Smooth muscle cell (in vitro differentiated cells): ENCODE measurements at regions not wholly inside any gene's neighbourhood (a gene's known extent, or its start where the extent isn't known, plus 50 kb on each side); places are given as distances from the start of the nearest gene placed in this dataset.

ENCODE experiments used
- DNase-seq: peaks from one replicate; lab custom pipeline; 2025; ENCODE audit not compliant: unreplicated experiment; lab: John Stamatoyannopoulos, UW
- H2AFZ ChIP-seq: fragments of 200-600 bp; sonication (generic); 2 replicates; pipeline ENCODE4 v1.6.0; 2016; ENCODE audit warnings: antibody characterized with exemption, low read depth, mild to moderate bottlenecking
- H3F3A ChIP-seq: fragments of 200-600 bp; sonication (generic); 2 replicates; pipeline ENCODE4 v1.6.0; 2017; ENCODE audit warnings: antibody characterized with exemption, low read depth
- H3K27ac ChIP-seq: fragments of 200-600 bp; sonication (generic); 2 replicates; pipeline ENCODE4 v1.5.1; 2016; ENCODE audit warnings: low read depth, mild to moderate bottlenecking
- H3K27me3 ChIP-seq: fragments of 200-600 bp; sonication (generic); 2 replicates; pipeline ENCODE4 v1.6.1; 2016; ENCODE audit warnings: low read depth, mild to moderate bottlenecking
- H3K36me3 ChIP-seq: fragments of 200-600 bp; sonication (generic); 2 replicates; pipeline ENCODE4 v1.5.1; 2016; ENCODE audit warnings: low read depth
- H3K4me1 ChIP-seq: fragments of 200-600 bp; sonication (generic); 2 replicates; pipeline ENCODE4 v1.5.1; 2016; ENCODE audit warnings: low read depth
- H3K4me2 ChIP-seq: fragments of 200-600 bp; sonication (generic); 2 replicates; pipeline ENCODE4 v1.6.0; 2016; ENCODE audit warnings: mild to moderate bottlenecking
- H3K4me3 ChIP-seq: fragments of 200-600 bp; sonication (generic); 2 replicates; pipeline ENCODE4 v1.5.1; 2016; ENCODE audit warnings: mild to moderate bottlenecking
- H3K79me2 ChIP-seq: fragments of 200-600 bp; sonication (generic); 2 replicates; pipeline ENCODE4 v1.6.0; 2016; ENCODE audit warnings: low read depth, mild to moderate bottlenecking
- H3K9ac ChIP-seq: fragments of 200-600 bp; sonication (generic); 2 replicates; pipeline ENCODE4 v1.6.0; 2016; ENCODE audit warnings: low read depth
- H3K9me3 ChIP-seq: fragments of 200-600 bp; sonication (generic); replicated peaks from 2 replicates; pipeline ENCODE4 v1.5.1; 2016; ENCODE audit warnings: low read depth
- H4K20me1 ChIP-seq: fragments of 200-600 bp; sonication (generic); 2 replicates; pipeline ENCODE4 v1.6.0; 2016; ENCODE audit warnings: low read depth
- WGBS: methylation state at CpG from one replicate; pipeline ENCODE4 v1.1.7; 2016; ENCODE audit warnings: low lambda C conversion rate; 5-methylcytosine and 5-hydroxymethylcytosine counted together
- TF ChIP-seq, protein P1 (sequence below): fragments of 200-600 bp; sonication (generic); IDR thresholded peaks from 2 replicates; pipeline ENCODE4 v1.5.1; 2017; ENCODE audit warnings: borderline replicate concordance, mild to moderate bottlenecking, antibody characterized with exemption; ENCODE audit not compliant: insufficient read depth, poor library complexity, severe bottlenecking

DNA sequence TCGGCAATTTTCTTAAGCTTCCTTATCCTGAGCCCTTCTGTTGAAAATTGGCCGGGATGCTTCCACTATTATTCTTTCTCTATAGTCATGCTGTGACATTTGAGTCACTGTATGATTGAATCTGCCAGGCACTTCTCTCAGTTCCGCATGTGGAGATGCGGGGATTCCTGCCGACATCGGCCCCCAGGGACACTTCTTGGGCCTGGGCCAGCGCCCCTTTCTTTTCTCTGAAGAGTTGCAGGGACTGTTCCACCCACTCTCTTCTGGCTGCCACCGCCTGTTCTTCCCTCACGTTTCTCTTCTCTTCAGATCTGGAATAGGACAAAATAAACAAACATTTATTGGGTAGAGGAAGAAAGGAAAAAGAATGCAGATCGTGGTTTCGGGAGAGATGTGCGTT, 310.1 kb downstream of the ETNK1 start:
- H3K9me3 ChIP-seq: no peaks in the 10 kb centered on the region
- H3K4me2 ChIP-seq: peak overlapping the region; percentile 62
- H3K36me3 ChIP-seq: no peaks in the 10 kb centered on the region
- H3K4me3 ChIP-seq: peak overlapping the region; percentile 15
- no peak overlapping the region for H3K27ac ChIP-seq
- no peaks in the 10 kb centered on the region for H4K20me1 ChIP-seq
- no peaks in the 10 kb centered on the region for H3K27me3 ChIP-seq
- 51% methylated on average over 12 of the region's 12 CpGs for WGBS
- no peak overlapping the region for H2AFZ ChIP-seq
- no peaks in the 10 kb centered on the region for H3F3A ChIP-seq
- no peak for DNase-seq
- no peak overlapping the region for H3K9ac ChIP-seq
- no peaks in the 10 kb centered on the region for H3K79me2 ChIP-seq
- no peaks in the 10 kb centered on the region for H3K4me1 ChIP-seq
- TF ChIP-seq, protein P1, sequence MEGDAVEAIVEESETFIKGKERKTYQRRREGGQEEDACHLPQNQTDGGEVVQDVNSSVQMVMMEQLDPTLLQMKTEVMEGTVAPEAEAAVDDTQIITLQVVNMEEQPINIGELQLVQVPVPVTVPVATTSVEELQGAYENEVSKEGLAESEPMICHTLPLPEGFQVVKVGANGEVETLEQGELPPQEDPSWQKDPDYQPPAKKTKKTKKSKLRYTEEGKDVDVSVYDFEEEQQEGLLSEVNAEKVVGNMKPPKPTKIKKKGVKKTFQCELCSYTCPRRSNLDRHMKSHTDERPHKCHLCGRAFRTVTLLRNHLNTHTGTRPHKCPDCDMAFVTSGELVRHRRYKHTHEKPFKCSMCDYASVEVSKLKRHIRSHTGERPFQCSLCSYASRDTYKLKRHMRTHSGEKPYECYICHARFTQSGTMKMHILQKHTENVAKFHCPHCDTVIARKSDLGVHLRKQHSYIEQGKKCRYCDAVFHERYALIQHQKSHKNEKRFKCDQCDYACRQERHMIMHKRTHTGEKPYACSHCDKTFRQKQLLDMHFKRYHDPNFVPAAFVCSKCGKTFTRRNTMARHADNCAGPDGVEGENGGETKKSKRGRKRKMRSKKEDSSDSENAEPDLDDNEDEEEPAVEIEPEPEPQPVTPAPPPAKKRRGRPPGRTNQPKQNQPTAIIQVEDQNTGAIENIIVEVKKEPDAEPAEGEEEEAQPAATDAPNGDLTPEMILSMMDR: no peak

DNA sequence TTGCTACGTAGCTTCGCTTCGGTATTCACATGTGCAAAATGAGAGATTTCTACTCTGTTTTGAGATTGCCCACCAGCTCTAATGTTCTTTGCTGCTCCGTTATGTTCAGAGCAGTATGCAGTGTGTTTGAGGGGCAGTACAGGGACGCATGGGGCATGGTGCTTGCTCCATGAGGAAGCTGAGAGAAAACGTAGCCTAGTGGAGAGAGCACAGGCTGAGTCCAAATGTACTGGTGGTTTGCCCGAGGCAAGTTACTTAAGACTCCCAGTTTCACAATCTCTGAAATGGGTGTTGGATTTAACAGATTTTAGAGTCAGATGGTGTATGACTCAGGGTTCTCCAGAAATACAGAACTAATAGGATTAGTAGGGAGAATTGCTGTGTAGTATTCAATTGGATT, 310.5 kb downstream of the ETNK1 start:
- no peaks in the 10 kb centered on the region for H3K36me3 ChIP-seq
- no peak overlapping the region for H3K9ac ChIP-seq
- no peaks in the 10 kb centered on the region for H3K4me1 ChIP-seq
- H3K9me3 ChIP-seq: no peaks in the 10 kb centered on the region
- no peaks in the 10 kb centered on the region for H4K20me1 ChIP-seq
- TF ChIP-seq, protein P1: no peak
- H3K27me3 ChIP-seq: no peaks in the 10 kb centered on the region
- H3K27ac ChIP-seq: no peak overlapping the region
- no peak for DNase-seq
- peak overlapping the region; percentile 62 for H3K4me2 ChIP-seq
- no peaks in the 10 kb centered on the region for H3F3A ChIP-seq
- no peaks in the 10 kb centered on the region for H3K79me2 ChIP-seq
- H3K4me3 ChIP-seq: peak overlapping the region; percentile 15
- WGBS: 68% methylated on average over 7 of the region's 7 CpGs
- H2AFZ ChIP-seq: no peak overlapping the region

DNA sequence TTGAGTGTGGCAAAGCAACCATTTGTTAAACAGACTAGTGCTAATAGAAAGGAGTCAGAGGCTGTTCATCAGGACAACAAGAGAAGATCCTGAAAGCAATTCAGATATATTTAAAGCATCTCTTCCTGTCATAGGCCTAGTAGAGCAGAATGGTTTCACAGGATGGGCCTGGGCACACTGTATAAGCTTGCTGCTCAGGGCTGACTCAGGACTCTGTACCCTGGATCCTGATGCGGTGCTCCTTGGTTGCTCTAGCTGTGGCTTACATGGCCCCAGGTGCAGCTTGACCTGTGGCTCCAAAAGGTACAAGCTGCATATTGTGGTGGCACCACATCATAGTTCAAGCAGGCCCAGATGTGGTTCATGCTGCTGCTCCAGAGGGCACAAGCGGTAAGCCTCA, 313.4 kb downstream of the ETNK1 start:
- Histone ChIP-seq H3K36me3 (no peaks in the 10 kb centered on the region), H2AFZ (no peak overlapping the region), H3K27ac (no peak overlapping the region), H3K4me3 (no peak overlapping the region), H3K79me2 (no peaks in the 10 kb centered on the region), H3K4me1 (no peaks in the 10 kb centered on the region), H3K4me2 (no peak overlapping the region), H3K9ac (no peak overlapping the region), H3K9me3 (no peaks in the 10 kb centered on the region), H3F3A (no peaks in the 10 kb centered on the region), H4K20me1 (no peaks in the 10 kb centered on the region), H3K27me3 (no peaks in the 10 kb centered on the region)
- 95% methylated on average over 2 of the region's 2 CpGs for WGBS
- TF ChIP-seq, protein P1: no peak
- DNase-seq: no peak

DNA sequence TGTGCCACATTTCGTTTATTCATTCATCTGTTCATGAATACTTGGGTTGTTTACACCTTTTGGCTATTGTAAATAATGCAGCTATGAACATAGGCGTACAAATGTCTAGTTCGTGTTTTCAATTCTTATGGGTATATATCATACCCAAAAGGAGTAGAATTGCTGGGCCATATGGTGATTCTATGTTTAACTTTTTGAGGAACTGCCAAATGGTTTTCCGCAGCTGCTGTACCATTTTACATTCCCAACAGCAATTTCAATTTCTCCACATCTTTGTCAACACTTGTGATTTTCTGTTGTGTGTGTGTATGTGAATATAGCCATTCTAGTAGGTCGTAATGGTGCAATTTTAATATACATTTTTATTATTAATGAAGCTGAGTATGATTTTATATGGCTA, 326.2 kb downstream of the ETNK1 start:
- WGBS: 89% methylated on average over 5 of the region's 5 CpGs
- Histone ChIP-seq H3K27me3 (no peaks in the 10 kb centered on the region), H3K4me3 (no peak overlapping the region), H3K36me3 (no peaks in the 10 kb centered on the region), H3K27ac (no peak overlapping the region), H3K4me2 (no peak overlapping the region), H4K20me1 (no peaks in the 10 kb centered on the region), H2AFZ (no peak overlapping the region), H3K4me1 (no peaks in the 10 kb centered on the region), H3K79me2 (no peaks in the 10 kb centered on the region), H3F3A (no peaks in the 10 kb centered on the region), H3K9ac (no peak overlapping the region), H3K9me3 (no peaks in the 10 kb centered on the region)
- TF ChIP-seq, protein P1: no peak
- DNase-seq: no peak
